ENCODE measurements at regions not wholly inside any gene's neighbourhood (a gene's known extent, or its start where the extent isn't known, plus 50 kb on each side); places are given as distances from the start of the nearest gene placed in this dataset.

DNA sequence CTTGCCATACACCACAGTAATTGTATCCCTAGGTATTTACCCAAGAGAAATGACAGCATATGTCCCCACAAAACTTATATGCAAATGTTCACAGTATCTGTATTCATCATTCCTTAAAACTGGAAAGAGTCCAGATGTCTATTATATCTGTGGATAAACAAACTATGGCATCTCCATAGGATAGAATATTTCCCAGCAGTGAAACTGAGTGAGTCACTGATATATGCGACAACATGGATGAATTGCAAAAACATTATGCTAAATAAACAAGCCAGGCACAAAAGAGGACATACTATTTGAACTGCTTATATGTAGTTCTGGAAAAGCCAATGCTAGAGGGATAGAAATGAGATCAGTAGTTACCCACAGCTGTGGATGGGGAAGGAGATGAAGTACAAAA lies 359.4 kb upstream of the DSEL start:
- TF ChIP-seq CTCF (IDR thresholded peaks at IDR 0.05; ENCODE audit: low read depth, low read length, missing control alignments): no peak
- DNase-seq (ENCODE audit: extremely low read depth, low read depth): no peak
- H3K4me3 ChIP-seq (replicated peaks; ENCODE audit: low read depth, low read length): no peak overlapping the region

DNA sequence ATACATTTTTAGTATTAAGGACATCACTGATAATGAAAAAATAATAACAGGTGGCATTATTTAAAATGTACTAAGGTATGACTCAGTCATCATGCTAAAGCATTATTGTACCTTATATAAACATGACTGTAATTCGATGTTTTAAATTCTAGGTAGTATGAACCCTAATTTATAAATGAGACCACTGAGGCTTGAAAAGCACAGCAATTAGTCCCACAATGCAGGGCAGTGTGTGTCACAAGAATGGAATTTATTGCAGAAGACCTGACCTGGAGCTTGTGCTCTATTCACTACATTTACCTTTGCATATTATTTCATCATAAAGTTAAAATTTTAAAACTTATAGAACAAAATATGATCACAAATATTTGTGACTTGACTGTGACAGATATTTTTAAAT lies 358.5 kb upstream of the DSEL start:
- H3K4me3 ChIP-seq (replicated peaks; ENCODE audit: low read depth, low read length): no peak overlapping the region
- no peak for DNase-seq (ENCODE audit: extremely low read depth, low read depth)
- no peak for TF ChIP-seq CTCF (IDR thresholded peaks at IDR 0.05; ENCODE audit: low read depth, low read length, missing control alignments)

GRCh38 chr18:67865400-67865799 lies 348.9 kb upstream of the DSEL start:
- DNase-seq (ENCODE audit: extremely low read depth, low read depth): no peak
- TF ChIP-seq CTCF (IDR thresholded peaks at IDR 0.05; ENCODE audit: low read depth, low read length, missing control alignments): no peak
- no peak overlapping the region for H3K4me3 ChIP-seq (replicated peaks; ENCODE audit: low read depth, low read length)

- DNase-seq (ENCODE audit: extremely low read depth, low read depth): no peak
- no peak overlapping the region for H3K4me3 ChIP-seq (replicated peaks; ENCODE audit: low read depth, low read length)
- TF ChIP-seq CTCF (IDR thresholded peaks at IDR 0.05; ENCODE audit: low read depth, low read length, missing control alignments): no peak
Observed at GRCh38 chr18:67864677-67865340, 348.3 kb upstream of the DSEL start.

DNA sequence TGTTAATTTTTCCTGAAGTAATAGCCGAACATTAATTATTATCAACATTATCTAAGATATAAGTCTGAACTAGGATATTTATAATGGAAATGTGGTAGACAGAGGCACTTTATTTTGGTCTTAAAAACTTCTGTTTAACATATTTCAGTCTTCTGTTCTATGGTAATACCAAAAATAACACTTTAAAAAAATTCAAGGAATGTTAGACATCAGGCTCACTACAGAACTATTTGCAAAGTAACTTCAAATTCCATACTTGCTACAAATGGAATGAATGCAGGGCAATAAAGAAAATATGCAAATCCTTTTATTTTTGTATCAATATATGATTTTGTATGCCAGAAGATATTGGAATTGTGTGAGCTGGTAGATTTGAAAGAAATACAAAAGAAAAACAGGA lies 345.5 kb upstream of the DSEL start:
- no peak overlapping the region for H3K4me3 ChIP-seq (replicated peaks; ENCODE audit: low read depth, low read length)
- no peak for DNase-seq (ENCODE audit: extremely low read depth, low read depth)
- no peak for TF ChIP-seq CTCF (IDR thresholded peaks at IDR 0.05; ENCODE audit: low read depth, low read length, missing control alignments)

- no peak for DNase-seq (ENCODE audit: extremely low read depth, low read depth)
- no peak for TF ChIP-seq CTCF (IDR thresholded peaks at IDR 0.05; ENCODE audit: low read depth, low read length, missing control alignments)
- H3K4me3 ChIP-seq (replicated peaks; ENCODE audit: low read depth, low read length): no peak overlapping the region
Observed at GRCh38 chr18:67854340-67854739, 337.8 kb upstream of the DSEL start.
